PC-9 (cell line): ENCODE measurements at regions not wholly inside any gene's neighbourhood (a gene's known extent, or its start where the extent isn't known, plus 50 kb on each side); places are given as distances from the start of the nearest gene placed in this dataset.

Experiments used
- CTCF ChIP-seq: fragments of 200-600 bp; sonication (generic); conservative IDR thresholded peaks from 2 replicates; pipeline ENCODE4 v1.6.1; 2017; ENCODE audit warnings: mixed run types, antibody characterized with exemption, mild to moderate bottlenecking, moderate library complexity
- EZH2 ChIP-seq: fragments of 200-600 bp; sonication (generic); IDR thresholded peaks from 2 replicates; pipeline ENCODE4 v1.8.0; 2017; ENCODE audit warnings: antibody characterized with exemption, low read depth

- no peak for TF ChIP-seq CTCF
- TF ChIP-seq EZH2, result no peak
These were observed 230.3 kb upstream of the ZNF462 start for GRCh38 chr9:106632621-106633020.
